ENCODE measurements at regions not wholly inside any gene's neighbourhood (a gene's known extent, or its start where the extent isn't known, plus 50 kb on each side); places are given as distances from the start of the nearest gene placed in this dataset.

GRCh38 chr2:196563876-196564275 is 75.6 kb upstream of the CCDC150 start:
- no peak for DNase-seq (ENCODE audit: low read depth)
- no peak for TF ChIP-seq CTCF (conservative IDR thresholded peaks at IDR 0.05; ENCODE audit: low read depth, low read length)
- H3K4me3 ChIP-seq (ENCODE audit: low read depth, low read length), result no peak overlapping the region

GRCh38 chr2:196565106-196565765 is 74.3 kb upstream of the CCDC150 start:
- H3K4me3 ChIP-seq (ENCODE audit: low read depth, low read length), result no peak overlapping the region
- TF ChIP-seq CTCF (conservative IDR thresholded peaks at IDR 0.05; ENCODE audit: low read depth, low read length), result no peak

GRCh38 chr2:196565982-196566381 is 73.5 kb upstream of the CCDC150 start:
- no peak overlapping the region for H3K4me3 ChIP-seq (ENCODE audit: low read depth, low read length)
- TF ChIP-seq CTCF (conservative IDR thresholded peaks at IDR 0.05; ENCODE audit: low read depth, low read length), result no peak
- DNase-seq (ENCODE audit: low read depth), result no peak

More at GRCh38 chr2:196565106-196565765, 74.3 kb upstream of the CCDC150 start:
- no peak for DNase-seq (ENCODE audit: low read depth)

GRCh38 chr2:196566961-196567666 is 72.4 kb upstream of the CCDC150 start:
- no peak for DNase-seq (ENCODE audit: low read depth)
- no peak overlapping the region for H3K4me3 ChIP-seq (ENCODE audit: low read depth, low read length)
- TF ChIP-seq CTCF (conservative IDR thresholded peaks at IDR 0.05; ENCODE audit: low read depth, low read length), result no peak

- no peak for TF ChIP-seq CTCF (conservative IDR thresholded peaks at IDR 0.05; ENCODE audit: low read depth, low read length)
- no peak overlapping the region for H3K4me3 ChIP-seq (ENCODE audit: low read depth, low read length)
- DNase-seq (ENCODE audit: low read depth), result no peak
Observed at GRCh38 chr2:196568506-196568905, 71.0 kb upstream of the CCDC150 start.

- DNase-seq (ENCODE audit: low read depth), result no peak
- no peak overlapping the region for H3K4me3 ChIP-seq (ENCODE audit: low read depth, low read length)
- TF ChIP-seq CTCF (conservative IDR thresholded peaks at IDR 0.05; ENCODE audit: low read depth, low read length), result no peak
Observed at GRCh38 chr2:196584903-196585302, 54.6 kb upstream of the CCDC150 start.

Data from epithelial cell of proximal tubule (primary cell).